HG03378 (cell line): ENCODE measurements at regions not wholly inside any gene's neighbourhood (a gene's known extent, or its start where the extent isn't known, plus 50 kb on each side); places are given as distances from the start of the nearest gene placed in this dataset.
"Not testable (repeated sequence)": the region's sequence is repeated elsewhere in the genome, so short reads cannot be mapped to it uniquely, and the experiment has no call there.

Experiments used
- ATAC-seq: cut with Tn5 transposase; IDR thresholded peaks from one replicate; pipeline ENCODE4 v1.9.1; 2021; ENCODE audit warnings: mild to moderate bottlenecking, moderate library complexity; ENCODE audit not compliant: unreplicated experiment

- not testable (repeated sequence) for ATAC-seq
These were observed 311.1 kb upstream of the CNTNAP2 start for GRCh38 chr7:145805496-145805895.

GRCh38 chr7:145797507-145797906 is 319.1 kb upstream of the CNTNAP2 start:
- no peak for ATAC-seq

- ATAC-seq = no peak
These were observed 321.5 kb upstream of the CNTNAP2 start for GRCh38 chr7:145795132-145795531.

GRCh38 chr7:145784809-145785780 is 331.5 kb upstream of the CNTNAP2 start:
- no peak for ATAC-seq

- ATAC-seq = not testable (repeated sequence)
These were observed 335.2 kb upstream of the CNTNAP2 start for GRCh38 chr7:145781388-145781787.

GRCh38 chr7:145779140-145779539 is 337.5 kb upstream of the CNTNAP2 start:
- ATAC-seq = no peak

GRCh38 chr7:145774777-145775176 is 341.8 kb upstream of the CNTNAP2 start:
- ATAC-seq = no peak

- ATAC-seq = no peak
These were observed 363.6 kb upstream of the CNTNAP2 start for GRCh38 chr7:145753004-145753403.

GRCh38 chr7:145737617-145738016 is 379.0 kb upstream of the CNTNAP2 start:
- ATAC-seq = no peak

GRCh38 chr7:145735061-145735460 is 381.5 kb upstream of the CNTNAP2 start:
- no peak for ATAC-seq

- ATAC-seq = no peak
These were observed 384.1 kb upstream of the CNTNAP2 start for GRCh38 chr7:145732521-145732920.

- no peak for ATAC-seq
These were observed 386.9 kb upstream of the CNTNAP2 start for GRCh38 chr7:145729691-145730090.

- ATAC-seq = no peak
These were observed 398.5 kb upstream of the CNTNAP2 start for GRCh38 chr7:145718129-145718528.

GRCh38 chr7:145700488-145700887 is 416.1 kb upstream of the CNTNAP2 start:
- ATAC-seq = no peak

GRCh38 chr7:145698526-145699262 is 417.9 kb upstream of the CNTNAP2 start:
- ATAC-seq = no peak

- ATAC-seq = not testable (repeated sequence)
These were observed 419.0 kb upstream of the CNTNAP2 start for GRCh38 chr7:145697412-145698107.

GRCh38 chr7:145696071-145696470 is 420.5 kb upstream of the CNTNAP2 start:
- ATAC-seq = no peak

GRCh38 chr7:145692237-145692950 is 424.2 kb upstream of the CNTNAP2 start:
- no peak for ATAC-seq

- ATAC-seq = no peak
These were observed 425.2 kb upstream of the CNTNAP2 start for GRCh38 chr7:145691377-145691914.

GRCh38 chr7:145681646-145682045 is 435.0 kb upstream of the CNTNAP2 start:
- no peak for ATAC-seq
